Frontal cortex (tissue), 3 donors: ENCODE measurements at regions not wholly inside any gene's neighbourhood (a gene's known extent, or its start where the extent isn't known, plus 50 kb on each side); places are given as distances from the start of the nearest gene placed in this dataset.
A peak's percentile ranks its signal among the peaks of the same experiment; 100 is the strongest.

Experiments used
- DNase-seq, 2 donors: peaks; one replicate each; pipeline ENCODE4 v3.0.0; 2012; ENCODE audit warnings: low spot score in 2 of 2
- FAIRE-seq: peaks from 2 replicates; lab custom pipeline; 2012; peaks lifted over from hg19 to GRCh38; lab: Jason Lieb, UNC
- donor health status: control.
- donor health status: control.
- donor health status: control.

DNA sequence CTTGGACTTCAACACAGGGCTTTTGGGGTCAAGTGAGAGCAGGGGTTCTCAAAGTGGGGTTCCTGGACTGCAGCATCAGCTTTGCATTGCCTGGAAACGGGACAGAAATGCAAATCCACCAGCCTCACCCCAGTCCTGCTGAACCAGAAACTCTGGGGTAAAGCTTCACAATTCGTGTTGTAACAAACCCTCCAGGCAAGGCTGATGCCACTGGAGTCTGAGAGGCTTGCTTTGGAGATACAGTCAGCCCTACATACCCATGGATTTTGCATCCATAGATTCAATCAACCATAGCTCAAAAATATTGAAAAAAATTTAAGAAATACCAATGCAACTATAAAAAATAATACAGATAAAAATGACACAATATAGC is 160.4 kb upstream of the ECI2 start:
- FAIRE-seq = no peak
- no peak for DNase-seq

DNA sequence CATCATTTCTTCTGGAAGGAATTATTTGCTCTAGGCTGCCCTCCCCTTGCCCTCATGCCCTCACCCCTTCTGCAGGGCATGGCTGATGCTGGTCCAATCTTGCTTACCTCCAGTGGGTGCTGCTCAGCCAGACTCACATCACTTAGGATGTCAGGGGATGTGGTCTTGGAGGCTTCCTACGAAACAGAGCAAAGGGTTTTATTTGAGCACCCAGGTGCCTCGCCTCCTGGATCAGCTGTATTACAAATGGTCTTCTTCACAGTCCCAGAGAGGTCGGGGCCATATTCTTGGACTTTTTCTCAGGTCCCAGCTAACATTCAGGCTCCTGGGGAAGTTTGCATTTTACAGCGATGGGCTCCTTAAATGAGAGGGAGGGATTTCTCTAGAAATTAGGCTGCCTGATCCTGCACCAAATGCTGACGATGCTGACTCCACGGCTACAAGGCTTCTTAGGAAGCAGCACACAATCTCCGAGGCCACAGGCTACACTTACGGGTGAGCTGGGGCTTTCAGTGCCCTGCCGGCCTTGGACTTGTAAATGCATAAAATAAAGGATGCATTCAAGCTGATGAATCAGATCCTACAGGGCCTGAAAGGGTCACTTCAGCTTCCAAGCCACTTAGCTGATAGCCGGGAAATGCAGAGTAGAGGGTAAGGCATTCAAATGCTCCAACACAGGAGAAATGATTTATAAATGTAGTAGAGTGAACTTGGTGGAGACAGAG is 159.8 kb upstream of the ECI2 start:
- no peak for FAIRE-seq
- DNase-seq = no peak

DNA sequence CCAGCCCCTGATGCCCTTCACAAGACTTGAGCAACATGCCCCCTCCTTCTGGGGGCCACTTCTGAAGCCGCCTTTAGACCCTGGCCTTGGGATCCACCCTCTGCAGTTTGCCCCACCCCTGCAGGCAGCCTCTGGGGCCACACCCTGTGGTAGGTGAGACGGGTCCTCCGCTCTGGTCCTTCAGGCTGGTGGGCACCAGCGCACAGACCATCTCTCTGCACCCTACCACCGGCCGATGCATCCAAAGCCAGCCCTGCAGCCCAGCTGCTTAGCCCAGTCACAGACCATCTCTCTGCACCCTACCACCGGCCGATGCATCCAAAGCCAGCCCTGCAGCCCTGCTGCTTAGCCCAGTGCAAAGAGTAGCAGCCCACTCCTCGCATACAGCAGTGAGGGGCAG is 159.3 kb upstream of the ECI2 start:
- no peak for FAIRE-seq
- no peak for DNase-seq

DNA sequence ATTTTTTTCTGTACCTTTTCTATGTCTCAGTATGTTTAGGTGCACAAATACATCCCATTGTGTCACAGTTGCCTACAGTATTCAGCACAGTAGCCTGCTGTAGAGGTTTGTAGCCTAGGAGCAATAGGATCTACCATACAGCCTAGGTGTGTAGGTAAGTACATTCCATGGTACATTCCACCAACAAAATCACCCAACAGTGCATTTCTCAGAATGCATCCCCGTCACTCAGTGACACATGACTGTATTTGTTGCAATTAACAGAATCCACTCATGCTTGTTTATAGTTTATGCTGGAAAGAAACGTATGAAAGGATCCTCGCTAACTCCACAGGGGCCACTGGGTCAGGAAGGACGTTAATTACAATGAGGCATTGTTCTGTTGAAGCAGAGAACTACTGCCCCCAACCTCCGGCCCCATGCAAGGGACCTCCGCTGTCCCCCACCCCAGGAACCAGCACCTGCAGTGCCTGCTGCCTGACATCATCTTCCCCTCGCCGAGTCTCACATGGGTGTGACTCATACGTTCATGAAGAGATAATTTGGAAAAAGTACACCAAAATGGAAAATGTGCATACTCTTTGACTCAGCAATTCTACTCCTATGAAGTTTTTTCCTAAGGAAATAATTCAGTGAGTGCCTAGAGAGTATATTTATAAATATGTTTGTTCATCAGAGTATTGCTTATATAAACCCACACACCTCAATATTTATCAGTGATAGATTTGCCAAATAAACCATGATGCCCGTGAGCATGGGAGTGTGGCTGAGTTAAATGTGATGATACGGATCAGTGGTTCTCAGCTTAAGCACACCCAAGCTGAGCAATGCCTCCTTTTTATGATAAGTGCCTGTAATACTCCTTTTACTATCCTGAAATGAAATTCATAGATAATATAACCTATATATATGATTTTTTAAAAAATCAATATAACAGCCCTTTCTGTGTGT is 156.4 kb upstream of the ECI2 start:
- FAIRE-seq (no peak), DNase-seq (no peak)

DNA sequence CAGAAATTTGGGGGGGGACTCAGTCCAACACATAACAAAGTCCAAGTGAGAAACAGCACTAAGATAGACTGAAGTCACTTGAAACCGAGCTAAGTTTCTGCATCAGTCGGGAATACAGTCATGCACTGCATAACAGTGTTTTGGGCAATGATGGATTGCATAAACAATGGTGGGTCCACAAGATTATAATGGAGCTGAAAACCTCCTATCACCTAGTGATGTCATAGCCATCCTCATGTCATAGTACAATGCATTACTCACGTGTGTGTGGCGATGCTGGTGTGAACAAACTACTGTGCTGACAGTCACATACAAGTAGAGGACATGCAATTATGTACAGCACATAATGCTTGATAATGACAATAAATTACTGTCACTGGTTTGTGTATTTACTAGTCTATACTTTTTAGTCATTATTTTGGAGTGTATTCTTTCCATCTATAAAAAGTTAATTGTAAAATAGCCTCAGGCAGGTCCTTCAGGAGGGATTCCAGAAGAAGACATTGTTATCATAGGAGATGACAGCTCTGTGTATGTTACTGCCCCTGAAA is 154.5 kb upstream of the ECI2 start:
- FAIRE-seq (no peak), DNase-seq (no peak)

DNA sequence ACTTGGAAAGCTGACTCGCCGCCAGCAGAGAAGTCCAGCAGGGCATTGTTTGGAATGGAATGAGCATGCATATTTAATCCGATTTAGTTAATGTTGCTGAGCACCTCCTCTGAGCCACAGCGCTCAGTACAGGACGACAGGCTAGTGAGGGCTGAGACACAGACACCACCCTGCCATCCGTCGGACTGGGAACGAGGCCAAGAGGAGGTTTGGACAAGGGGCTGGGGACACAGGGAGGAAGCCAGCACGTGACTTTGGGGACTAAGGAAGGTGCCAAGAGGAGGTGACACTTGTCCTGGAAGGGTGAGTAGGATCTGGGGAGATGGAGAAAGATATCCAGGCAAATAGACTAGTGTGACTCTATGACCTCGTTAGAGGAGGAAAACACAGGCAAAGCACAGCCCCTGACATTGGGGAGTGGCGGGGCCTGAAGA is 152.5 kb upstream of the ECI2 start:
- no peak for DNase-seq
- FAIRE-seq = no peak

DNA sequence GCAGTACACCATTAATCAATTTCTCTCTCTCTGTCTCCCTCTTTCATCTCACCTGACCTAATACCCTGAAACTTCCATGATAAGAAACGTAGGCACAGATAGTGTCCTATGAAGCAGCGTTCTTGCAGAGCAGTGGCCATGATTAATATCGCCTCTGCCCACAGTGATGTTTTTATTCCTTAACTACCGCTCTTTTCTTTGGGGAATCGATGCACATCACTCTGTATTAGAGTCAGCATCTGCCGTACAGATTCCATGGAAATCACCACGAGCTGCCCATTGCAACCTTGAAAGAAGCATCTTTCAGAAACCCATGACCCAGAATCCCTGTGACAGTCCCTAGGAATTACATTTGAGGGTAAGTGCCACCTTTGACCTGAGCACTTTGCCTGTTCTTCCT is 152.0 kb upstream of the ECI2 start:
- DNase-seq = no peak

DNA sequence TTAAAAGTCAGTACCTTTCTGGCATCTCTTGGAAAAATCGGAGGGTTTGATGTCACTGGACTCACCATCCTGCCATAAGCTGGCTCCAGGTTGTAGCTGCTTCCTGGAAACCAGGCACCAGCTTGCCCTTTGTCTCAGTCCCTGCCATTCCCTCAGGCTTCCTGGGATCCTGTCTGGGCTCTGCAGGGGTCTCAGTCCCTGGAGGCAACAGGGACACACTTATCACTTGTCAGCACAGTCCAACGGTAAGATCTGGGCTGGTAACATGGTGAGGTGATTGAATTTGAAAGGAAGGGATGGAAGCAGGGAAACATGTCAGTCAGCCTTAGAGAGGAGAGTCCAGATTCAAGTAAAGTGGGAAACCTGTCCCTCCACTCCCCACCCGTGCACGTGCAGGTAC is 147.6 kb upstream of the ECI2 start:
- FAIRE-seq (no peak), DNase-seq (no peak)

More for the DNA sequence above, 152.0 kb upstream of the ECI2 start:
- no peak for FAIRE-seq

DNA sequence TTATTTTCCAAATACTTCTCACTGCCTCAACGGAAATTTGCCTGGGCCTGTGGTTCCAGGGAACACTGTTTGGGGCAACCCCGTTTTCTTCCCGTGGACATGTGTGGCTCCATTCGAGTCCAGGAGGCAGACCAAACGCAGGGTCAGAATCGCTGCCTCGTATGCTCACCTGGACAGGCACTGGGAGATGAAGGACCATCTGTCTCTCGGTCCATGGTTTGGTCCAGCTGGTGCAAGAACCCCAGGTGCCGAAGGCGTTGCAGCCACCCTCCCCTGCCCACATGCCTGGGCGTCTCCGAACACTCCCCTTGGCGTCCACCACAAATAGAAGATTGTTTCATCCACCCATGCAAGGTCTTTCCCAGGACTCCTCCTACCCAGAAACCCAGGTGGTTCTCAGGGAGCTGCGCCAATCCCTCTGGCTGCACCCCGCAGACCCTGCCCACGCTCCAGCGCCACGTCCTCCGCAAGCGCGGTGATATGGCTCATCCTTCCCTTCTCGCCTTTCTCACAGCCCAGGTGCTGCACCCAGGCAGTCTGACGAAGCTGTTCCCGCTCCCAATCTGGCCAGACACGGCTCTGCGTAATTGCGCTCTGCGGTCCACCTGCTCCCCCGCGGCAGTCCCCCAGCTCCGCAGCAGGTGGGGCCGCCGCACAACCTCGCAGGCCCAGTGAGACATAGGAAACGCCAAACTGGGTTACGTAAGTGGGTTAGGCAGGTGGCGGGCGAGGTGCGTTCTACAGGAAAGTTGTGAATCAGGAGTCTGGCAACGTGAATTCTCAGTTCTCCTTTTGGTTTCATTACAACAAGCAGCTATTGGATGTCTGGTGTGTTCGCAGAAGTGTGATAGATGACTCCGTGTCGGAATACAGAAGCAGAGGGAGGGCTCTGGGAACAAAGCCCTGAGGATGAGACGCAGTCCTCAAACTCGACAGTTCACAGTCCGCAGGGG is 146.2 kb upstream of the ECI2 start:
- FAIRE-seq = no peak
- DNase-seq = peak in 1 of 2 donors; percentile 41

DNA sequence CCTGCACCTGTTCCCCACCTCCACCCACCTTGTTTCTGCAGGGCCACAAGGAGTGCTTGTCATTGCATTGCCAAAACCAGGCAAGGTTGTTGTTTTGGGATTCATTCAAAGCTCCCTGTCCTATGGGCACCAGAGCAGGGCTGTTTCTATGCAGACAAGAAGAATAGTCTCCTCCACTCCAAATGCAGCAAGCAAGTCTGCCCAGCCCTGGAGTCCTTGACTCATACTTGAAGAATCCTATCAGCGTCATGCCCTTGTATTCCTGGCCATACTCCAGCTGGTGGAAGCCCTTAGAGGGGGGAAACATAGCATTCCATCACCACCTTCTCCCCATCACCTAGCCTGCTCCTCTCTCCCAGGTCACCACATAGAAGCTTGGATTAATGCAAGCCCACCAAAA is 145.3 kb upstream of the ECI2 start:
- FAIRE-seq (no peak), DNase-seq (no peak)

DNA sequence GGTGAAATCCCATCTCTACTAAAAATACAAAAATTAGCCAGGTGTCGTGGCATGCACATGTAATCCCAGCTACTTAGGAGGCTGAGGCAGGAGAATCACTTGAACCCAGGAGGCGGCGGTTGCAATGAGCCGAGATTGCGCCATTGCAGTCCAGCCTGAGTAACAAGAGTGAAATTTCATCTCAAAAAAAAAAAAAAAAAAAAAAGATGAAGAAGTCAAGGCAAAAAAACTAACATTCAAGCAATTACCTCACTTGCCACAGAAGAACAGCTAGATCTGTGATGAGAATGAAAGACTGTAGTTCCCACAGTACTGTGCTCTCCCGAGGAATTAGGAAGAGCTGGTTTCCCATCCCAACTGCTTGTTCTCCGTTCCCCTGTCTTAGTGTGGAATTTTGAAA is 144.7 kb upstream of the ECI2 start:
- DNase-seq (no peak), FAIRE-seq (no peak)

DNA sequence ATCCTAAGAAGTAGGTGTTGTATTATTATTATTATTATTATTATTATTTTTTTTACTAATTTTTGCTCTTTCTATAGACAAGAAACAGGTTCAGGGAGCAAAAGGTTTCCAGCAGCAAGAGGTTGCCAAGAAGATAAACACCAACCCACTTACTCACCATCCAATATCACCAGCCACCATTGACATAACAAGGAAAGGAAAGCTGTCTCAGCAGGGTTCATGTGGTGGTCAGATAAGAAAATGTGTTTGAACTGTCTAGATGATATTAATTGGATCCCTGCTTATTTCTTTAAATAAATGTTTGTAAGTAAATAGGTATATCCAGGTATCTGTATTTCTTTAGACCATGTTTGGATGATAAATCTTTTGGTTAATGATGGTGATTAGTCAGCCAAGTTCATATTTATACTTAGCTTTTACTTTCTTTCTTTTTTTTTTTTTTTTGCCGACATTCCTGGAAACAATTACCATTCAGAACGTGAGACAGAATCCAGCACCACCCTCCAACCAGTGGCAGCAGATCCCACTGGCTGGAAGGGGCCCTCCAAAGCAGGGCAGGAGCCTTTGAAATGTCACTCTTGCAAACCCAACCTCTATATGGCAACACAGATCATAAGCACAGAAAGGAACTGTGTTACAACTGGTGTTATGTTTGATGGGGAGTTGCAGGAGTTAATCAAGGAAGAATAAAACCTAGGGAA is 139.2 kb upstream of the ECI2 start:
- FAIRE-seq (no peak), DNase-seq (no peak)

DNA sequence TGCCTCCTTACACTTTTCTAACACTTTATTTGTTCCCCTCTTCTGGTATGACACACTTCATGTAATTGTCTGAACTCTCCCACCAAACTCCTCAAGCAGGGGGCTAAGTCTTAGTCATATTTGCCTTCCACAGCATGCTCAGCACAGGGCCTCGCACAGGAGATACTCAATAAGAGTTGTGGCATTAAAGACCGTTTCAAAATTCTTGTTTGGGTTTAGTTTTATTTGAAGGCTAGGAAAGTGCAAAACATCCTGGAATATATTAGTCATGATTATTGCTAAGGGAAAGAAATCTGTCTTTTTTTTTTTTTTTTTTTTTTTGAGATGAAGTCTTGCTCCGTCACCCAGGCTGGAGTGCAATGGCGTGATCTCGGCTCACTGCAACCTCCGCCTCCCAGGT is 137.6 kb upstream of the ECI2 start:
- no peak for DNase-seq
- FAIRE-seq = no peak

DNA sequence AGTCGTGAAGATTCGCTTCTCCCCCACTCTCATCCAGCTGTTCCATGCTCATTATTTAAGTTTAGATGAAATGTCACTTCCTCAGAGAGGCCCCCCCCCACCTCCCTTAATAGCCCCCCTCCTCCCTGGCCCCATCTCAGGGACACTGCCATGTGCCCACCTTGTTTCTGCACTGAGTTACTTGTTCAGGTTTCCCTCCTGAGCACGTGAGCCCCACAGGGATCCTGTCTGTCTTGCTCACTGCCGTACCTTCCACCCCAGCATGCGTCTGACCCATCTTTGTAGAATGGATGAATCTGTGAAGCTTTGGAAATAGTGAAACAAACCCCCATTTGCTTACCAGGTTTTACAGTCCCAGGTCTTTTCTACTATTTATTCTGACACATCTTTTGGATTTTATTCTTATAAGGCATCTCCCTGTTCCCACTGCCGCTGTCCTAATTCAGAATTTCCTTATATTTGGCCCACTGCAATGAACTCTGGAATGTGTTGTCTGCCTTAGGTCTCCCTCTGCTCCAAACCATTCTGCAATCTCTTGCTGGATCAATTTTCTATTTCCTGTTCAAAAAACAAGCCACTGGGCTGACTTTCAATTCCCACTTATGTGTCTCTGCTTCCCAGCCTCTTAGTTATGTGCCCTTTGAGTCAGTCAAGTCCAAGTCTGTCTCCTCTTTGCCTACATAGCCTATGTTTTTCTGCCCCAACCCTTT is 136.5 kb upstream of the ECI2 start:
- FAIRE-seq (no peak), DNase-seq (no peak)

DNA sequence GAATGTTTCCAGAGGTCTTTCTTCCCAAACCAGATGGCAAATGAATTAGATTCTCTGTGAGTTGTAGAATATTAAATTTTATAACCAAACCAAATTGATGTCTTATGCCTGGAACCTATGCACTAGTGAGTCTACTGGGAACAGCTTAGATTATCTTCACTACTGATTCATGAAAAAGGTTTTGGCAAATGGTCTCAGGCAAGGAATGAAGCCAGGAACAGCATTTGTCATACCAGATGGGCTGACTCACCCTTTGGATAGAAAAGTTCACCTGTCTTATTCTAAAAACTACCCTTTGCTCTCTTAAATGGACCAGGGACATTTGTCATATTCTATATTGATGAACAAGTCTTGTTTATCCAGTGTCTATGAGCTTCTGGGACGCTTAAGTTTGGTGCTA is 135.4 kb upstream of the ECI2 start:
- DNase-seq (no peak), FAIRE-seq (no peak)

DNA sequence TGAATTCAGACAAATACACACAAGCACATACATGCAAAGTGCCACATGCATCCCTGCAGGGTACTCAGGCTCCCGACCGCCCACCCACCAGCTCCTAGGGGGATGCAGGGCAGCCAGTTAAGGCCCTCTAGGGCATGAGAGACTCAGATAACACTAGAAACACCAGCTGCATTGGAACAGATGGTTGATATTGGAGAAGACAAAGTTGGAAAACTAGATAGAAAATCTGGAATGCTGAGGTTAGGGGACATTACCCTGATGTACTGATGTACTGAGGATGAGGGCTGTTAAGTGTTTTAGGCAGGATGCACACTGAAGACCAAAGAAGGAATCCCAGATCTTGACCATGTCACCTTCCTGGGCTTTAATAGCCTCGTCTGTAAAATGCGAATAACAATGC is 134.6 kb upstream of the ECI2 start:
- DNase-seq (no peak), FAIRE-seq (no peak)

DNA sequence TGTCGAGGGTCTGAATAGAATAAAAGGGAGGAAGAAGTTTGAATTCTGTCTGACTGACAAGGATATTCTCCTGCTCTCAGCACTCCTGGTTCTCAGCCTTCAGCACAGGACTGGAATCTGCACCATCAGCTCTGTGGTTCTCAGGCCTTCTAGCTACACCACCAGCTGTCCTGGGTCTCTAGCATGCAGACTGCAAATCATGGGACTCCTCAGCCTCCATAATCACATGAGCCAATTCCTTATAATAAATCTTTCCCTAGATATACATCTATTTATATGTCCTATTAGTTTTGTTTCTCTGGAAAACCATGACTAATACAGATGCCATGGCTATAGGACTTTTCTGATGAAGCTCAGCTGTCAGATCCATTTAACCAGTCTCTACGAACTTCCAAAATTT is 132.8 kb upstream of the ECI2 start:
- no peak for DNase-seq
- FAIRE-seq = no peak

DNA sequence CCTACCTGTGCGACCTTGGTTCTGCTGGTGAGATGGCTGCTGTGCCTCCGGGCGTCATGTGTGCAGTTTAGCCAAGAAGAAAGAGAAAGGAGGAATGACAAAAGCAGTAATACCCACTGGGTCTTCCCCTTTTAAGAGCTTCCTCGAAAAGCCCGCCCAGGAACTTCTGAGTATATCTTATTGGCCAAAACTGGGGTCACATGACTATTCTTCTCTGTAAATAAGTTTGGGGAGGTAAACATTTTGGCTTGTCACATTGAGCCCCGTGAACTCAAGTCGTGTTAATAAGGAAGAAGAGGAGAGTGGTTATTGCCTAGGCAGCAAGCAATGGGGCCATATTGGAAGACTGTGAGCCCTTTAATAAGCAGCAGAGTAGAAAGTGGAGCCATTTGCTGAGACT is 130.4 kb upstream of the ECI2 start:
- no peak for DNase-seq
- FAIRE-seq = no peak

DNA sequence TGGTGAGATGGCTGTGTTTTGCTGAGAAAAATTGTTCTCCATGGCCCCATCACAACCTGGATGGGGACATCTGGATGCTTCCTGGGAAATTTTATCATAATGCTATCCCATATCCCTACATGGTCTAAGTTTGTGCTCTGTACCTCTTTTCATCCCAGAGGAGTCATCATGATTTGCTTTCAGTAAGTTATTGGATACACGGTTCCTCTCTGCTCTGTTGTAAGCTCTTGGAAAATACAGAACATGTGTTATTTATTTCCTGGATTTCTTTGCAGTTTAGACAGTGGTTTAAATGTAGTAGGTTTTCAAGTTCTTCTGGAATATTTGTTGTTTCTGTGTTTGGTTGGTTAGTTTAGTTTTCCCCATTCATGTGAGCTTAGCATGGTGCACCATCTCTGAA is 129.2 kb upstream of the ECI2 start:
- DNase-seq (no peak), FAIRE-seq (no peak)
